Erythroblast (primary cell): ENCODE measurements at regions not wholly inside any gene's neighbourhood (a gene's known extent, or its start where the extent isn't known, plus 50 kb on each side); places are given as distances from the start of the nearest gene placed in this dataset.

Experiments used
- GATA1 ChIP-seq: IDR thresholded peaks from 2 replicates; pipeline ENCODE4 v1.6.1; 2011; ENCODE audit warnings: low read depth, mild to moderate bottlenecking, control low read depth, low read length, moderate library complexity
- POLR2A ChIP-seq: IDR thresholded peaks from 2 replicates; pipeline ENCODE4 v1.6.1; 2011; ENCODE audit warnings: mild to moderate bottlenecking, low read length

- TF ChIP-seq POLR2A (no peak), GATA1 (no peak)
These were observed 115.8 kb upstream of the RPS23 start for GRCh38 chr5:82393951-82394350.
